A673 (cell line): ENCODE measurements at regions not wholly inside any gene's neighbourhood (a gene's known extent, or its start where the extent isn't known, plus 50 kb on each side); places are given as distances from the start of the nearest gene placed in this dataset.

Source experiments
- EZH2 ChIP-seq: fragments of 200-600 bp; sonication (generic); IDR thresholded peaks from 2 replicates; pipeline ENCODE4 v1.6.1; 2017; ENCODE audit warnings: borderline replicate concordance, low read depth, mild to moderate bottlenecking, mixed read lengths, antibody characterized with exemption, low read length; ENCODE audit not compliant: poor library complexity, severe bottlenecking
- TF ChIP-seq, protein P1 (sequence below): fragments of 300-800, 200-600 bp; sonication (generic); conservative IDR thresholded peaks from 2 replicates; pipeline ENCODE4 v1.5.1; 2017; ENCODE audit warnings: low read depth, mild to moderate bottlenecking, antibody characterized with exemption, low read length, moderate library complexity, mixed read lengths

DNA sequence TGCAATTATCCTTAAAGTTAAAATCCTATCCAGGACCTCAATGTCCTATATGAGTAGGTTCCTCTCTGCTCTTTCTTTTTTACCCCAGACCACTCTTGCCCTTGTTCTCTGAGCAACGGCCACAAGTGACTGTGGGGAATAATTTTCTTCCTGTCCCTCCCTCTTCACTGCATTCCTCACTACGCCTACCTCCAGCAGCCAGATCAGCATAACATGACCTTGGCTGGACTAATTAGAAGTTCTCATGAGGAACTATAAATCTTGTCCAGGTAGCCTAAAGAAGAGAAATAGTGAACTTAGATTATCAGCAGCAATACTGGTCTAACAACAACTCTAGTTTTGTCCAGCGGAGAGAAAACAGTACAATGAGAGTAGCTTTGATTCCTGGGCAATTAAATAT, 643.8 kb upstream of the KLHL29 start:
- TF ChIP-seq, protein P1, sequence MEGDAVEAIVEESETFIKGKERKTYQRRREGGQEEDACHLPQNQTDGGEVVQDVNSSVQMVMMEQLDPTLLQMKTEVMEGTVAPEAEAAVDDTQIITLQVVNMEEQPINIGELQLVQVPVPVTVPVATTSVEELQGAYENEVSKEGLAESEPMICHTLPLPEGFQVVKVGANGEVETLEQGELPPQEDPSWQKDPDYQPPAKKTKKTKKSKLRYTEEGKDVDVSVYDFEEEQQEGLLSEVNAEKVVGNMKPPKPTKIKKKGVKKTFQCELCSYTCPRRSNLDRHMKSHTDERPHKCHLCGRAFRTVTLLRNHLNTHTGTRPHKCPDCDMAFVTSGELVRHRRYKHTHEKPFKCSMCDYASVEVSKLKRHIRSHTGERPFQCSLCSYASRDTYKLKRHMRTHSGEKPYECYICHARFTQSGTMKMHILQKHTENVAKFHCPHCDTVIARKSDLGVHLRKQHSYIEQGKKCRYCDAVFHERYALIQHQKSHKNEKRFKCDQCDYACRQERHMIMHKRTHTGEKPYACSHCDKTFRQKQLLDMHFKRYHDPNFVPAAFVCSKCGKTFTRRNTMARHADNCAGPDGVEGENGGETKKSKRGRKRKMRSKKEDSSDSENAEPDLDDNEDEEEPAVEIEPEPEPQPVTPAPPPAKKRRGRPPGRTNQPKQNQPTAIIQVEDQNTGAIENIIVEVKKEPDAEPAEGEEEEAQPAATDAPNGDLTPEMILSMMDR, result no peak
- TF ChIP-seq EZH2, result no peak
